SK-N-SH (cell line): ENCODE measurements at regions not wholly inside any gene's neighbourhood (a gene's known extent, or its start where the extent isn't known, plus 50 kb on each side); places are given as distances from the start of the nearest gene placed in this dataset.

ENCODE experiments used
- CTCF ChIA-PET: fragments of 300-600, 350-600 bp; formaldehyde crosslinking; extraction: SDS; loops from one replicate; lab custom pipeline; 2021; lab: Yijun Ruan, JAX
- POLR2A ChIA-PET: fragments of 350-600 bp; sonication (Branson Sonifier 250); formaldehyde crosslinking; extraction: SDS; loops from one replicate; lab custom pipeline; 2020; ENCODE audit warnings: antibody characterized with exemption, inconsistent platforms; lab: Yijun Ruan, JAX
- DNase-seq: peaks from one replicate; pipeline ENCODE4 v3.0.0; 2012
- H2AFZ ChIP-seq: fragments of 200-600 bp; sonication (generic); 2 replicates; pipeline ENCODE4 v1.8.1; 2016; ENCODE audit warnings: antibody characterized with exemption, mild to moderate bottlenecking, low read depth
- H3F3A ChIP-seq: fragments of 200-600 bp; sonication (generic); replicated peaks from 2 replicates; pipeline ENCODE3; 2016; ENCODE audit warnings: antibody characterized with exemption, mild to moderate bottlenecking; ENCODE audit not compliant: insufficient read depth
- H3K27ac ChIP-seq, 2 experiments: fragments of 200-500 bp in 1 of 2; fragments of 200-600 bp in 1 of 2; sonication (Bioruptor generic) in 1 of 2; sonication (generic), shearing (Covaris generic) in 1 of 2; 2 replicates each; pipeline versions ENCODE4 v1.5.1 to v1.6.1; 2014 to 2016; ENCODE audit warnings: low read depth in 2 of 2, inconsistent platforms in 1 of 2, low read length in 1 of 2, mild to moderate bottlenecking in 1 of 2, mixed read lengths in 1 of 2
- H3K27me3 ChIP-seq: fragments of 200-600 bp; sonication (generic), shearing (Covaris generic); 2 replicates; pipeline ENCODE4 v1.6.1; 2016; ENCODE audit warnings: mixed run types; ENCODE audit not compliant: insufficient read depth
- H3K36me3 ChIP-seq, 2 experiments: fragments of 200-500 bp in 1 of 2; fragments of 200-600 bp in 1 of 2; sonication (Bioruptor generic) in 1 of 2; sonication (generic) in 1 of 2; replicated peaks in 1 of 2; 2 replicates each; pipeline versions ENCODE3 to v1.5.1; 2014 to 2016; ENCODE audit warnings: low read length in 1 of 2, mild to moderate bottlenecking in 1 of 2; ENCODE audit not compliant: insufficient read depth in 2 of 2, control insufficient read depth in 1 of 2
- H3K4me1 ChIP-seq, 2 experiments: fragments of 200-500 bp in 1 of 2; fragments of 200-600 bp in 1 of 2; sonication (Bioruptor generic) in 1 of 2; sonication (generic), shearing (Covaris generic) in 1 of 2; 2 replicates each; pipeline versions ENCODE4 v1.5.1 to v1.6.1; 2014 to 2016; ENCODE audit warnings: low read depth in 1 of 2, low read length in 1 of 2, mixed run types in 1 of 2; ENCODE audit not compliant: insufficient read depth in 2 of 2, control insufficient read depth in 1 of 2
- H3K4me2 ChIP-seq: fragments of 200-600 bp; sonication (generic), shearing (Covaris generic); 2 replicates; pipeline ENCODE4 v1.6.1; 2017; ENCODE audit warnings: mixed run types
- H3K4me3 ChIP-seq, 2 experiments: fragments of 200-500 bp in 1 of 2; fragments of 200-600 bp in 1 of 2; sonication (Bioruptor generic) in 1 of 2; sonication (generic), shearing (Covaris generic) in 1 of 2; 2 replicates each; pipeline versions ENCODE4 v1.5.1 to v1.8.1; 2014 to 2016; ENCODE audit warnings: low read depth in 2 of 2, inconsistent platforms in 1 of 2, low read length in 1 of 2, mild to moderate bottlenecking in 1 of 2, mixed read lengths in 1 of 2, moderate library complexity in 1 of 2
- H3K79me2 ChIP-seq: fragments of 200-600 bp; sonication (generic); 2 replicates; pipeline ENCODE4 v1.8.1; 2017; ENCODE audit warnings: mild to moderate bottlenecking; ENCODE audit not compliant: insufficient read depth
- H3K9ac ChIP-seq: fragments of 200-600 bp; sonication (generic); 2 replicates; pipeline ENCODE4 v1.6.1; 2017; ENCODE audit warnings: mixed run types
- H3K9me2 ChIP-seq: fragments of 200-600 bp; sonication (generic); 2 replicates; pipeline ENCODE4 v1.6.1; 2017; ENCODE audit warnings: mixed run types
- H3K9me3 ChIP-seq: fragments of 200-600 bp; sonication (generic); 2 replicates; pipeline ENCODE4 v1.6.1; 2017; ENCODE audit warnings: mixed run types, mild to moderate bottlenecking, moderate library complexity
- H4K20me1 ChIP-seq: fragments of 200-600 bp; sonication (generic); 2 replicates; pipeline ENCODE4 v1.6.1; 2017; ENCODE audit warnings: mild to moderate bottlenecking, mixed run types; ENCODE audit not compliant: insufficient read depth
- ELF1 ChIP-seq: IDR thresholded peaks from 2 replicates; pipeline ENCODE4 v1.4.0; 2012
- EZH2phosphoT487 ChIP-seq: fragments of 200-600 bp; sonication (generic); IDR thresholded peaks from 2 replicates; pipeline ENCODE4 v1.6.1; 2017; ENCODE audit warnings: low read depth, mixed run types, mild to moderate bottlenecking, antibody characterized with exemption, moderate library complexity, borderline replicate concordance
- FOXJ3 ChIP-seq: sonication (generic); formaldehyde crosslinking; IDR thresholded peaks from 2 replicates; pipeline ENCODE4 v1.5.1; 2020; ENCODE audit warnings: mild to moderate bottlenecking, missing genetic modification reagents
- GABPA ChIP-seq: IDR thresholded peaks from 2 replicates; pipeline ENCODE4 v1.4.0; 2012; ENCODE audit warnings: low read depth, mild to moderate bottlenecking
- RAD21 ChIP-seq: IDR thresholded peaks from 2 replicates; pipeline ENCODE4 v1.6.1; 2012; ENCODE audit warnings: mild to moderate bottlenecking, low read length
- SIN3A ChIP-seq: IDR thresholded peaks from 2 replicates; pipeline ENCODE4 v1.6.1; 2012; ENCODE audit warnings: low read depth, mild to moderate bottlenecking, low read length, moderate library complexity, borderline replicate concordance
- TAF1 ChIP-seq: IDR thresholded peaks from 2 replicates; pipeline ENCODE4 v1.6.1; 2012; ENCODE audit warnings: low read depth, mild to moderate bottlenecking, low read length, moderate library complexity, borderline replicate concordance
- TEAD4 ChIP-seq: IDR thresholded peaks from 2 replicates; pipeline ENCODE4 v1.4.0; 2012; ENCODE audit warnings: mild to moderate bottlenecking, borderline replicate concordance; ENCODE audit not compliant: insufficient read depth
- USF2 ChIP-seq: fragments of 150-350 bp; IDR thresholded peaks from 2 replicates; pipeline ENCODE4 v1.6.1; 2017; ENCODE audit warnings: antibody characterized with exemption, low read length, low read depth, borderline replicate concordance
- WGBS: methylation state at CpG from one replicate; pipeline ENCODE4 v1.1.6; 2017; ENCODE audit warnings: low lambda C conversion rate; 5-methylcytosine and 5-hydroxymethylcytosine counted together

- Histone ChIP-seq H2AFZ (no peak overlapping the region), H3K27ac (no peak overlapping the region), H3K27me3 (no peaks in the 10 kb centered on the region), H3K4me1 (no peaks in the 10 kb centered on the region), H3K9ac (no peak overlapping the region), H3K36me3 (no peaks in the 10 kb centered on the region), H3K4me2 (no peak overlapping the region), H3F3A (no peaks in the 10 kb centered on the region), H3K9me2 (no peaks in the 10 kb centered on the region), H4K20me1 (no peaks in the 10 kb centered on the region), H3K79me2 (no peaks in the 10 kb centered on the region), H3K4me3 (no peak overlapping the region), H3K9me3 (no peaks in the 10 kb centered on the region)
- no peak for DNase-seq
- ChIA-PET POLR2A (no interaction called here), CTCF (no interaction called here)
- 85% methylated on average over 18 of the region's 18 CpGs for WGBS
- no peak for TF ChIP-seq GABPA
- no peak for TF ChIP-seq USF2
- TF ChIP-seq TAF1: no peak
- no peak for TF ChIP-seq FOXJ3
- TF ChIP-seq EZH2phosphoT487: no peak
- TF ChIP-seq, all 33 proteins: peak for 0
Measured at GRCh38 chr2:101630224-101630949, 67.1 kb upstream of the MAP4K4 start.

- Histone ChIP-seq H3K9ac (no peak overlapping the region), H3K4me1 (no peaks in the 10 kb centered on the region)
- WGBS: 92% methylated on average over 16 of the region's 16 CpGs
- no peak for TF ChIP-seq RAD21
- no peak for TF ChIP-seq ELF1
- no peak for TF ChIP-seq TEAD4
- no peak for TF ChIP-seq EZH2phosphoT487
- no peak for TF ChIP-seq SIN3A
- no peak for TF ChIP-seq USF2
- TF ChIP-seq, all 33 proteins: peak for 0
- no peaks in the 10 kb centered on the region for H3K36me3 ChIP-seq
- no peak for DNase-seq
- H3K4me3 ChIP-seq: no peak overlapping the region
- no peaks in the 10 kb centered on the region for H3K9me3 ChIP-seq
- H3K27ac ChIP-seq: no peak overlapping the region
- no peak overlapping the region for H3K4me2 ChIP-seq
- CTCF ChIA-PET: no interaction called here
- no peaks in the 10 kb centered on the region for H3K9me2 ChIP-seq
- H2AFZ ChIP-seq: no peak overlapping the region
- H4K20me1 ChIP-seq: no peaks in the 10 kb centered on the region
- POLR2A ChIA-PET: no interaction called here
- H3K79me2 ChIP-seq: no peaks in the 10 kb centered on the region
- no peaks in the 10 kb centered on the region for H3K27me3 ChIP-seq
- H3F3A ChIP-seq: no peaks in the 10 kb centered on the region
Measured at GRCh38 chr2:101628030-101628392, 69.5 kb upstream of the MAP4K4 start.
